ENCODE measurements at regions not wholly inside any gene's neighbourhood (a gene's known extent, or its start where the extent isn't known, plus 50 kb on each side); places are given as distances from the start of the nearest gene placed in this dataset.

DNA sequence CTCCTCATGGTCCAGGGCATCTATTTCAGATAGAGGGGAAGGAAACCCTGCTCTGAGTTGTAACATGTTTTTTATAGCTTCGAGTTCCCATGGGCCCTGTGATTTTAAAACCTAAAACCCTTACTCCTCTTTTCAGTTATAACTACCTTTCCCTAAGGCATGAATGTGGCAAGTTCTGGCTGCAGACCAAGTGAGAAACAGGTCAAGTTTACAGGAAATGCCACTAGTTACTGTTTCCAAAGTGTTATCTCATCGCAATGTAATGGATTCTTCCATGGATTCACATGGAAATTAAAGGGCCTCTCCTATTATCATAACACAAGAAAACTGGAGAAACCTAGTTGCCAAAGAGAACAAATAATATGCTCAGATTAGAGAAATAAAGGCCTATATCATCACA, 574.5 kb upstream of the GRAMD2B start:
- no peak for TF ChIP-seq YY1 (IDR thresholded peaks at IDR 0.05; ENCODE audit: insufficient read depth, insufficient read length)
- no peak for TF ChIP-seq SUZ12 (IDR thresholded peaks at IDR 0.05; ENCODE audit: extremely low read depth, insufficient read depth, insufficient read length)
